ENCODE measurements at regions not wholly inside any gene's neighbourhood (a gene's known extent, or its start where the extent isn't known, plus 50 kb on each side); places are given as distances from the start of the nearest gene placed in this dataset.
"Not testable (repeated sequence)": the region's sequence is repeated elsewhere in the genome, so short reads cannot be mapped to it uniquely, and the experiment has no call there.

DNA sequence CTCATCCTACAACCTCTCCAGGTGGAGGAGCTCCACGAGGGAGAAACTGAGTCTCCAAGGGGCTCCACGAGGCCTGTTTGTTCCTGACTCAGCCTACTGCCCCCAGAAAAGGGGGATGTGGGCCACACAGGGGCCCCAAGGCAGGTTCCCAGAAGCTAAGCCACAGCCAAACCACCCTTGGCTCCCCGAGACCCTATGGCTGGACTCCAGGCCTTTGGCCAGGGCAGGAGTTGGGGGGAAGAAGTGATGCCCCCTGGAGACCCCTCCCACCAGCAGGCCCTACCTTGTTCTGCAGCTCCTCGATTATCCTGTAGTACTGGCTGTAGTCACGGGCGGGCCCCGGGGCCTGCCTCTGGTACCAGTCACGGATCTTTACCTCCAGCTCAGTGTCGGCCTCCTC is 126.8 kb downstream of the TNFRSF13B start:
- FAIRE-seq; DNase-seq (ENCODE audit: low spot score in 2 of 2): not testable (repeated sequence)

DNA sequence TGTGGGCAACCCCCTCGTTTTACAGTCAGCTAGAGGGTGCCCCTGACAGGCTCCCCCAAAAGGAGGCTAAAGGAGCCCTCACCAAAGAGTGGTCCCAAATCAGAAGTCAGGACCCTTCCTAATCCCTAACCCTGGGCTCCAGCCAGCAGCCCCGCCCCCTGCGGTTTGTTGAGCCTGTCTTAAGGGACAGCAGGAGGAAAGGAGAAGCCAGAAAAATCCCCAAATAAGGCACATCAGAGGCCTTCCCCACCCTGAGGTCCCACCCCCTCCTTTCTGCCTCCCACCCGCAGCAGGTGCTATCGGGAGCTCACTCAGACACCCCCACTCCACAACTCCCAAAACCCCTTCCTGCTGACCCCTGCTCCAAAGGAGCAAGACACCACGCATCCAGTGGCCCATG is 127.2 kb downstream of the TNFRSF13B start:
- not testable (repeated sequence) for DNase-seq (ENCODE audit: low spot score in 2 of 2)

DNA sequence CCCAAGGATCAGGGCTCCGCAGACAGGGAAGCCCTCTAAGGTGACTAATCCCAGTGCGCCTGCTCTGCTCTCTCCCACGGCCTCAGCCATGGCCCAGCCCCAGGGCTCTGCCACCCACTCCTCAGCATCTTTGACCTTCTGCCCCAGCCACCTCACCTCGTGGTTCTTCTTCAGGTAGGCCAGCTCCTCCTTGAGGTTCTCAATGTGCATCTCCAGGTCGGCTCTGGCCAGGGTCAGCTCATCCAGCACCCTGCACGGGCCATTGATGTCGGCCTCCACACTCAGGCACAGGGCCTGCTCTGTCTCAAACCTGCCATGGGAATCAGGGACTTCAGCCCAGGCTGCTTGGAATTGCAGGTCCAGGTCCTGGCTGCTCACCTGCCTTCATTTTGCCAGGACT is 128.4 kb downstream of the TNFRSF13B start:
- not testable (repeated sequence) for DNase-seq (ENCODE audit: low spot score in 2 of 2); FAIRE-seq

More for the DNA sequence above, 127.2 kb downstream of the TNFRSF13B start:
- FAIRE-seq: not testable (repeated sequence)

DNA sequence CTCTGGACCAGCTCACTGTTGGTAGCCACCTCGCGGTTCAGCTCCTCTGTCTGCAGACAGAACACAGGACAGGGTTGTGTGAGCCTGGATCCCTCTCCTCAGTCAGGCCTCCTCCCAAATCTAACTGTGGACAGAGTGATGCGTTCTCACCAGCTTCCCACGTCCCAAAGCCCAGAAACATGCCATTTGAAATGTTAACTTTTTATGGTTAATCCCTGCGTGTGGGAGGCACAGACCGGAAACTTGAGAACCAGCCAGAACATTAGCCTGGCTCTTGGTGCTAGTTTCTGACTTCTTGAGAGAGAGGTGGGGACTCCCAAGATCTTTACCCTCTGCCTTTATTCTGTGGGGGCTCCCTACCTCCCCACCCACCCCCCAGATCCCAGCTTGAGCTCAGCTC is 129.6 kb downstream of the TNFRSF13B start:
- not testable (repeated sequence) for FAIRE-seq; DNase-seq (ENCODE audit: low spot score in 2 of 2)

DNA sequence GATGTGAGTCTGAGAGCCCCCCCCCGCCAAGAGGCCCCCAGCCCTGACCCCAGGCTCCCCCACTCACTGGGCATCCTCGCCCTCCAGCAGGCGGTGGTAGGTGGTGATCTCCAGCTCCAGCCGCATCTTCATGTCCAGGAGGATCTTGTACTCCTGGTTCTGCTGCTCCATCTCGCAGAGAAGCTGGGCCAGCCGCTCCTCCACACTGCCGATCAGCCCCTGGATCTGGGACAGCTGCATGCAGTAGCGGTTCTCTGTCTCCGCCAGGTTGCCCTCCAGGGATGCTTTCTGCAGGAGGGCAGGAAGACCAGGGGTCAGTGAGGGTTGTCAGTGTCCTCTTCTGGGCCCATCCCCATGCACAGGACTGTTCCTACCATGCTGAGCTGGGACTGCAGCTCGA is 130.0 kb downstream of the TNFRSF13B start:
- not testable (repeated sequence) for DNase-seq (ENCODE audit: low spot score in 2 of 2); FAIRE-seq

DNA sequence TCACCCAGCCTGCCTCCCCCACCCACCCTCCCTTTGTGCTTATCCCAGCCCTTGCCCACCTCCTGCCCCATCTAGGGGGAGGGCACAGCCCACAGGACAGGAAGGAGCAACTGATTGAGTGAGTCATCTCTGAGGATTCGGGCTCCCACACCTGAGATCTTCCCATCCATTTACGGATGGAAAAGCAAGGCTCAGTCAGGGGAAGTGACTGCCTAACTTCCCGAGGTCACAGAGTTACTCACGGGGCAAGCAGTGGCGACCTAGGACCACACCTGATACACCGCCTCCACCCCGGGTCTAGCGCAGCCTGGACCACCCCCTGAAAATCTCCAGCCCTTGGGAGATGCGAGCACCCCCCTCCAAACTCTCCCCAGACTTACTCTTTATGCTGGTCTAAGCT is 131.7 kb downstream of the TNFRSF13B start:
- not testable (repeated sequence) for FAIRE-seq; DNase-seq (ENCODE audit: low spot score in 2 of 2)

DNA sequence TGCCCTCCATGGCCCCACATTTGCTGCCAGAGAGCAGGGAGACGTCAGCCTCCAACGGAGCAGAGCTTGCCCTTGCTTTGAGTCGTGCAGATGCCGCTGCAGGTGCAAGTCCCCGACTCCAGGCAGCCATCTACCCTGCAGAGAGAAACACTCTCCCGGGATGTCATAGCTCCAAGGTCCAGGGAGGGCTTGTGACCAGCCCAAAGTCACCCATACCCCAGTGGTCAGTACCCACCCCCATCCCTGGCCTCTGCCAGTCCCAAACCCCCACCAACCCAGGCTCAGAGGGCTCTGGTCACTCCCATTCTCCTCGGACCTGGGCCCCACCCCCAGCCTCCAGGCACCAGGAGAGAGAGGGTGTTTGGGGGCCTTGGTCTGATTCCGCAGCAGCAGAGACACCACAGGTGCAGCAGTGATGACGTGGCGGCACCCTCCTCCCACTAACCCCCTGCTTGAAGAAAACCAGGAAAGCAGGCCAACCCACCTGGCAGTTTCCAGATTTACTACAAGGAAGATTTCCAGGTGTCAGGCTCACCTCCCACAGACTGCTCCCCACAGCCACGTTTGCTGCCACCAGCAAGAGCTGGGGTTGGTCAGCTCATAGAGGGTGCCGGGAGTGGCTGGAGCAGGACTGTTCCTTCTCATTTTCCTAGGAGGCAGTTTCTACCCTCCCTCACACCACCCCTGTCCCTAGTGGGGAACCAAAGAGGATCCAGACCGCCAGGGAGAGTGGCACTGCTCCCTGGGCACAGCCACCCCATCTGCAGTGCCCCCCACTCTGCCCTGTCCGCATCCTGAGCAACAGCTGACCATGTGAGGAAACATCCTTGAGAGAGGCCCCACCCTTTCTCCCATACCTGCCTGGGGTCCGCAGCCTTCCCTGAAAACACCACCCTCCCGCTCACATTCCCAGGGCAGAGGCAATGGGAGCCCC is 132.4 kb downstream of the TNFRSF13B start:
- not testable (repeated sequence) for DNase-seq (ENCODE audit: low spot score in 2 of 2); FAIRE-seq

DNA sequence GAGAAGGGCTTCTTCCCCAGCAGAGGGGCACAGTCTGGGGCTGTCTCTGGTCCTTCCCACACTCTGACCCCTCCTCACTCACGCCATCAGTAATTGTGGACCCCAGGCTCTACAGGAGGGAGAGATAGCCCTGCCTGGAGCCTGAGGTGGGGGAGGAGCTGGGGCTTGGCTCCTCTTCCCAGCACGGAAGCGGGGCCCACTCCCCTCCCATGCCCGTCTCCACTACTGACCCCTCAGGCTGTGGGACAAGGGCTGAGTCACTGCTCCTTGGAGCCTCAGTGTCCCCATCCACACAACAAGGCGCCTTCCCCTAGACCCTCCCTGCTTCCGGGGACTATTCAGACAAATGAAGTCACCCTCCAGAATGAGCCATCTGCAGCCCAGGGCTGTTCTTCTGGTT is 133.1 kb downstream of the TNFRSF13B start:
- not testable (repeated sequence) for FAIRE-seq; DNase-seq (ENCODE audit: low spot score in 2 of 2)

DNA sequence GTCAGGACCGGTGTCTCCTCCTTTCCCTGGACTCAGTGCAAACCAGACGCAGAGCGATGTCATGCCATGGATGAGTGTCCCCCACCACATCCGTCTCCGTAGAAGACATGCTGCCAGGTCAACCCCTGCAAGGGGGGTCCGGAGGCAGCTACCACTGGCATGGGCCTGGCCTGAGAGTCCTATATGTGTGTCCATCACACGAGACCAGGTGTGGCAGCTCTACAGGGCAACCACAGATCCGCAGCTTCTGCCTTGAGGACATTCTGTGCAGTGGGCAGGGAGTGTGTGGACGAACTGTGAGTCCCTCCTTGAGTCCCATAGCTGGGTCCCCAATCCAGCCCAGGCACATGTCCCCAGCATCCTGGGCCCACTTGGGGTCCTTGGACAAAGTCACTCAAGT is 133.6 kb downstream of the TNFRSF13B start:
- DNase-seq (ENCODE audit: low spot score in 2 of 2); FAIRE-seq: not testable (repeated sequence)

DNA sequence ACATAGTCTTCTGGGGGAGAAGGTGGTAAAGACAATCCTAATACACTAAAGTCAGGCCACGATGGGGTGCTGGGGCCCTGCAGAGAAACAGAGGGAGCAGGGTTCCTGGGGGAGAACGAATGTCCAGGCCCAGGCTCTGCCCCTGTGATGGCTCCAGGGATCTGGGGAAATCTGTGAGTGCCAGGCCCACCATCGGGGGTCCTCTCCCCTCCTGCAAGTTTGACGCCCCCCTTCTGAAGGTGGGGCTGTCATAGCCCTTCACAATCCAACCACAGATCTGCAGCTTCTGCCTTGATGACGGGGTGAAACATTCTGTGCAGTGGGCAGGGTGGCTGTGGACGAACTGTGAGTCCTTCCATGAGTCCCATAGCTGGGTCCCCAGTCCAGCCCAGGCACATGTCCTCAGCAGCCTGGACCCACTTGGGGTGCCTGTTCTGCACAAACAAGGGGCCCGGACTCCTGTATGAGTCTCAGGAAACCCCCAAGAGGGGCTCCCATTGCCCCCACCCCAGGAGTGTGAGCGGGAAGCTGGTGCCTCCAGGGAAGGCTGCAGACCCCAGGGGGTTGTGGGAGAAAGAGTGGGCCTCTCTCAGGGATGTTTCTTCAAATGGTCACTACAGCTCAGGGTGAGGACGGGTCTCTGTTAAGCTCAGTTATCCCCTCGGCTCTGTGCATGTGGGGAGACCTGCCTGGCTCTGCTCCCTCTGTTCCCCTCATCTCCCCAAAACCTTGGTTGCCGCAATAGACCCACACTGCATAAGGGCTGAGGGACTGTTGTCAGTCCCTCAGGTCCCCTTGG is 134.3 kb downstream of the TNFRSF13B start:
- not testable (repeated sequence) for DNase-seq (ENCODE audit: low spot score in 2 of 2); FAIRE-seq

DNA sequence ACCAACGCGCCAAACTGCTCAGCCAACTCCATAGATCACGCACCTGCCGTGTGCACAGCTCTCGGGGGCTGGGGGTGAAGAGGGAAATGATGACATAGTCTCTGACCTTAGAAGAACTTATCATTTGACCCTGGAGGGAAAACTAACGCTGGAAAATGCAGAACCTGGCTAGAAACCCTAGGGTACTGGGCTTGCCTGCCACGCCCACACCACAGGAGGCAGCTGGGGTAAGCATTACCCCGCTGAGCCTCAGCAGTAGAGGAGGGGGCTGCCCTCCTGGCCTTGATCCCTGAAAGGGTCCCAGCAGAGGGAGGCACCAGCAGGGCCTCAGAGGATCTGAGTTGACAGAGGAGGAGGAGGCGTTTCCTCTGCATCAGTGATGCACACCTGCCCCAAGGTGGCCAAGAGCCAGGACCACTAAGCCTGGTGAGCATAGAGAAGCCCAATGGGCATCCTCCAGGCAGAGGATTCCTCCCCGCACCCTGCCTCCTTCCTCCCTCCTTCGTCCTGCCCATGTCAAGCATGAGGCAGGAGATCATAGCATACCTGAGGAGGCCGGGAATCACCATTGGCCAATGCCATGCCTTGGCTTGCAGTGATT is 135.5 kb downstream of the TNFRSF13B start:
- not testable (repeated sequence) for FAIRE-seq; DNase-seq (ENCODE audit: low spot score in 2 of 2)

DNA sequence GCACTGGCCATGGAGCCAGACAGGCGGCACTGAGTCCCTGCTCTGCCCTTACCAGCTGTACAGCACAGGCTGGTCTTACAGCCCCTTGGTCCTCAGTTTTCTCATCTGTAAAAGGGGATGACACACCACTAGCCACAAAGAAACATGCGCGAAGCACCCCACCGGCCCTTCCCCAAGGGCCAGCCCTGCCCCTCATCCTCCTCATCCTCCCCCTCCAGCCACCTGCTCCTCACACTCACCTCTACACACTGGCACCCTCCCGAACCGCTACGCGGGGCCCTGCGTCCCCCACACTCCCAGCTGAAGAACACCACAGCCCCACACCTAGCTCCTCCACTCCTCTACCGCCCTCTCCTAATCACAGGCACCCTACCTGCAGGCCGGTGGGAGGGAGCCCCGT is 138.4 kb downstream of the TNFRSF13B start:
- FAIRE-seq; DNase-seq (ENCODE audit: low spot score in 2 of 2): not testable (repeated sequence)

DNA sequence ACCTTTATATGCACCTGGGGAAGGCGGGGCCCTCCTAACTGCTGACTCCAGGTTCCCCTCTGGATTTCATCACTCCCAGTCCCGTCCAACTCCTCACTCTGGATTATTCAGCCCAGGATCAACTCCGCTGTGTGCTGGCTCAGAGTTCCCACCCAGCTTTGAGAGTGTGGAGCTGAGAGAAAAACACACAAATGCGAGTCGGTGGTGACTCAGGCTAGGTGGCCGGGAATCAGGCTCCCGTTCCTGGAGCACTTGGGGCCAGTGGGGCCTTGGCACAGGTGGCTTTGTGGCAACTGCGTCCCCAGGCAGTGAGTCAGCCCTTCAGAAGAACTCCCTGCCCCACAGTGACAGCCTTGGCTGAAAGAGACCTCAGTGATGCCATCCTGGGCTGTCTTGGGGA is 139.1 kb downstream of the TNFRSF13B start:
- FAIRE-seq; DNase-seq (ENCODE audit: low spot score in 2 of 2): not testable (repeated sequence)

DNA sequence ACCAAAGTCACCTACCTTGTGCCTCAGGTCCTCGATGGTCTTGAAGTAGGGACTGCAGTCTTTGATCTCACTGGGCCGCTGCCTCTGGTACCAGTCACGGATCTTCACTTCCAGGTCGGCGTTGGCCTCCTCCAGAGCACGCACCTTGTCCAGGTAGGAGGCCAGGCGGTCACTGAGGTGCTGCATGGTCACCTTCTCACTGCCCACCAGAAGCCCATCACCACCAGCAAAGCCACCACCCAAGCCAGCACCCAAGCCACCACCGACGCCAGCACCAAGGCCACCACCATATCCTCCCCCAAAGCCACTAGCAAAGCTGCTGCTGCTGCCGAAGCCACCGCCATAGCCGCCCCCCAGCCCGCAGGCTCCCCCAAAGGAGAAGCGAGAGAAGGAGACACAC is 139.7 kb downstream of the TNFRSF13B start:
- FAIRE-seq; DNase-seq (ENCODE audit: low spot score in 2 of 2): not testable (repeated sequence)

DNA sequence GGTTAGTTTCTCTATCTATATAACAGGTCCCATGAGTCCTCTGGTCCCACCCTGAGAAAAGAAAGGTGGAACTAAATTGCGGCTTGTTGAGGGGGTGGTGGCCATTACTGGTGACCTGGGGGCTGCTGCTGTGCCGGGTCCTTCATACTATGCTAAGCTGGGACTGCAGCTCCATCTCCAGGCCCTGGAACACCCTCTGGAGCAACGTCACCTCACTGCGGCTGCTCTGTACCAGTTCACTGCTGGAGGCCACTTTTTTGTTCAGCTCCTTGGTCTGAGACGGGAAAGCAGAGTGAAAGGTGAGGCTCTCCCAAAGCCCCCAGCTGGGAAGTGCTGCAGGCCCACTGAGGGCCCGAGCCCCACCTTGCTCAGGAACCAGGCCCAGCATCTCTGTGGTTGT is 140.7 kb downstream of the CCDC144A start:
- not testable (repeated sequence) for DNase-seq (ENCODE audit: low spot score in 2 of 2); FAIRE-seq

DNA sequence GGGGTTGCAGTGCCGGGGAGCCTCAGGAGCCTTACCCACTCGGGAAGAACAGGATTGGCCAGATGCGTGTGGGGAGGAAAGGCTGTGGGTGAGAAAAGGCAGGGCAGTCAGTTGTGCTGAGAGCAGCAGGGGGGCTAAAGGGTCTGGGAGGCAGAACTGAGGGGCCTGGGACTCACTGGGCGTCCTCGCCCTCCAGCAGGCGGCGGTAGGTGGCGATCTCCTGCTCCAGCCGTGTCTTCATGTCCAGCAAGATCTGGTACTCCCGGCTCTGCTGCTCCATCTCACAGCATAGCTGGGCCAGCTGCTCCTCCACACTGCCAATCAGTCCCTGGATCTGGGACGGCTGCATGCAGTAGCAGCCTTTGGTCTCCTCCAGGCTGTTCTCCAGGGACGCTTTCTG is 140.2 kb downstream of the CCDC144A start:
- DNase-seq (ENCODE audit: low spot score in 2 of 2); FAIRE-seq: not testable (repeated sequence)
